H9 (cell line): ENCODE measurements at regions not wholly inside any gene's neighbourhood (a gene's known extent, or its start where the extent isn't known, plus 50 kb on each side); places are given as distances from the start of the nearest gene placed in this dataset.

Experiments
- DNase-seq: peaks from one replicate; pipeline ENCODE4 v3.0.0-alpha.2; 2017
- H2AFZ ChIP-seq: one replicate; pipeline ENCODE4 v1.6.1; 2013; ENCODE audit warnings: mild to moderate bottlenecking, low read length, control low read depth, moderate library complexity
- H2AK5ac ChIP-seq: 2 replicates; pipeline ENCODE4 v1.6.1; 2013; ENCODE audit warnings: low read length, control low read depth, mixed read lengths; ENCODE audit not compliant: insufficient read length
- H2BK120ac ChIP-seq: one replicate; pipeline ENCODE4 v1.6.1; 2013; ENCODE audit warnings: low read depth, mild to moderate bottlenecking, low read length, control low read depth, inconsistent platforms; ENCODE audit not compliant: poor library complexity, severe bottlenecking
- H2BK12ac ChIP-seq: 2 replicates; pipeline ENCODE4 v1.6.1; 2013; ENCODE audit warnings: low read length, control low read depth, mixed read lengths, low read depth; ENCODE audit not compliant: insufficient read length
- H2BK15ac ChIP-seq: 2 replicates; pipeline ENCODE4 v1.6.1; 2013; ENCODE audit warnings: low read depth, low read length, control low read depth
- H2BK20ac ChIP-seq: one replicate; pipeline ENCODE4 v1.6.1; 2013; ENCODE audit warnings: low read depth, mild to moderate bottlenecking, low read length, control low read depth, inconsistent platforms; ENCODE audit not compliant: poor library complexity, severe bottlenecking
- H2BK5ac ChIP-seq: 2 replicates; pipeline ENCODE4 v1.6.1; 2013; ENCODE audit warnings: low read length, control low read depth, mixed read lengths; ENCODE audit not compliant: insufficient read length
- H3K14ac ChIP-seq: 2 replicates; pipeline ENCODE4 v1.6.1; 2013; ENCODE audit warnings: low read length, control low read depth; ENCODE audit not compliant: insufficient read depth
- H3K18ac ChIP-seq: 2 replicates; pipeline ENCODE4 v1.6.1; 2013; ENCODE audit warnings: low read depth, mild to moderate bottlenecking, mixed read lengths, low read length, control low read depth; ENCODE audit not compliant: insufficient read length
- H3K23ac ChIP-seq: 2 replicates; pipeline ENCODE4 v1.6.1; 2013; ENCODE audit warnings: low read length, control low read depth, mixed read lengths, low read depth; ENCODE audit not compliant: insufficient read length
- H3K23me2 ChIP-seq: 2 replicates; pipeline ENCODE4 v1.6.1; 2013; ENCODE audit warnings: low read depth, mild to moderate bottlenecking, mixed read lengths, low read length, control low read depth; ENCODE audit not compliant: insufficient read length, poor library complexity, severe bottlenecking
- H3K27ac ChIP-seq: 2 replicates; pipeline ENCODE4 v1.5.1; 2013; ENCODE audit warnings: low read length, control low read depth, mixed read lengths, low read depth; ENCODE audit not compliant: insufficient read length
- H3K27me3 ChIP-seq: 2 replicates; pipeline ENCODE4 v1.6.1; 2013; ENCODE audit warnings: low read length, control low read depth, inconsistent platforms; ENCODE audit not compliant: insufficient read depth
- H3K4ac ChIP-seq: 2 replicates; pipeline ENCODE4 v1.6.1; 2013; ENCODE audit warnings: low read depth, mild to moderate bottlenecking, control low read depth, inconsistent platforms, low read length, moderate library complexity
- H3K4me1 ChIP-seq: 2 replicates; pipeline ENCODE4 v1.6.1; 2013; ENCODE audit warnings: low read length, control low read depth, inconsistent platforms; ENCODE audit not compliant: insufficient read depth
- H3K4me2 ChIP-seq: 2 replicates; pipeline ENCODE4 v1.6.1; 2013; ENCODE audit warnings: low read length, control low read depth, mixed read lengths; ENCODE audit not compliant: insufficient read length, insufficient read depth
- H3K56ac ChIP-seq: 2 replicates; pipeline ENCODE4 v1.6.1; 2013; ENCODE audit warnings: low read depth, mild to moderate bottlenecking, mixed read lengths, low read length, control low read depth; ENCODE audit not compliant: insufficient read length
- H3K79me1 ChIP-seq: 2 replicates; pipeline ENCODE4 v1.6.1; 2013; ENCODE audit warnings: low read depth, mild to moderate bottlenecking, moderate library complexity, low read length, control low read depth, inconsistent platforms; ENCODE audit not compliant: insufficient read depth, poor library complexity, severe bottlenecking
- H3K79me2 ChIP-seq: 2 replicates; pipeline ENCODE4 v1.6.1; 2013; ENCODE audit warnings: low read length, control low read depth, inconsistent platforms; ENCODE audit not compliant: insufficient read depth
- H3K9ac ChIP-seq: 2 replicates; pipeline ENCODE4 v1.6.1; 2013; ENCODE audit warnings: low read length, control low read depth, mixed read lengths; ENCODE audit not compliant: insufficient read length; ENCODE audit errors: extremely low read depth
- H3K9me3 ChIP-seq: one replicate; pipeline ENCODE4 v1.6.1; 2013; ENCODE audit warnings: low read depth, low read length, inconsistent platforms; ENCODE audit not compliant: control insufficient read depth
- H3T11ph ChIP-seq: one replicate; pipeline ENCODE4 v1.6.1; 2013; ENCODE audit warnings: mild to moderate bottlenecking, low read length, control low read depth, inconsistent platforms
- H4K20me1 ChIP-seq: one replicate; pipeline ENCODE4 v1.6.1; 2013; ENCODE audit not compliant: control insufficient read depth, insufficient read length, insufficient read depth
- H4K5ac ChIP-seq: 2 replicates; pipeline ENCODE4 v1.6.1; 2013; ENCODE audit warnings: low read depth, mild to moderate bottlenecking, mixed read lengths, low read length, control low read depth; ENCODE audit not compliant: insufficient read length
- H4K8ac ChIP-seq: replicated peaks from 2 replicates; pipeline ENCODE4 v1.6.1; 2013; ENCODE audit warnings: low read length, control low read depth, mixed read lengths, low read depth; ENCODE audit not compliant: insufficient read length
- H4K91ac ChIP-seq: 2 replicates; pipeline ENCODE4 v1.6.1; 2013; ENCODE audit warnings: low read depth, mild to moderate bottlenecking, moderate library complexity, mixed read lengths, low read length, control low read depth; ENCODE audit not compliant: insufficient read length
- H3K27ac Mint-ChIP-seq, 3 experiments: 2 replicates in 2 of 3; 3 replicates in 1 of 3; pipeline ENCODE4 v1.8.0; 2020 to 2021; ENCODE audit warnings: mixed read lengths in 3 of 3, mild to moderate bottlenecking in 1 of 3, moderate library complexity in 1 of 3
- H3K27me3 Mint-ChIP-seq: 2 replicates; pipeline ENCODE4 v1.8.0; 2021; ENCODE audit warnings: low read depth, mild to moderate bottlenecking, moderate library complexity, mixed read lengths
- H3K36me3 Mint-ChIP-seq, 3 experiments: 2 replicates in 2 of 3; 3 replicates in 1 of 3; pipeline ENCODE4 v1.8.0; 2020 to 2021; ENCODE audit warnings: low read depth in 3 of 3, mixed read lengths in 3 of 3; ENCODE audit not compliant: insufficient read depth in 1 of 3
- H3K4me1 Mint-ChIP-seq, 2 experiments: 2 replicates each; pipeline ENCODE4 v1.8.0; 2020; ENCODE audit warnings: mixed read lengths in 2 of 2
- H3K4me3 Mint-ChIP-seq, 2 experiments: 2 replicates in 1 of 2; 3 replicates in 1 of 2; pipeline ENCODE4 v1.8.0; 2020 to 2021; ENCODE audit warnings: mild to moderate bottlenecking in 2 of 2, mixed read lengths in 2 of 2, moderate library complexity in 1 of 2
- H3K9me3 Mint-ChIP-seq, 2 experiments: 2 replicates in 1 of 2; 3 replicates in 1 of 2; pipeline ENCODE4 v1.8.0; 2020; ENCODE audit warnings: mild to moderate bottlenecking in 2 of 2, mixed read lengths in 2 of 2, moderate library complexity in 1 of 2
- TF ChIP-seq, protein P1 (sequence below): fragments of 200-600 bp; sonication (generic); conservative IDR thresholded peaks from 3 replicates; pipeline ENCODE4 v1.8.0; 2021; ENCODE audit warnings: antibody characterized with exemption, mild to moderate bottlenecking

DNA sequence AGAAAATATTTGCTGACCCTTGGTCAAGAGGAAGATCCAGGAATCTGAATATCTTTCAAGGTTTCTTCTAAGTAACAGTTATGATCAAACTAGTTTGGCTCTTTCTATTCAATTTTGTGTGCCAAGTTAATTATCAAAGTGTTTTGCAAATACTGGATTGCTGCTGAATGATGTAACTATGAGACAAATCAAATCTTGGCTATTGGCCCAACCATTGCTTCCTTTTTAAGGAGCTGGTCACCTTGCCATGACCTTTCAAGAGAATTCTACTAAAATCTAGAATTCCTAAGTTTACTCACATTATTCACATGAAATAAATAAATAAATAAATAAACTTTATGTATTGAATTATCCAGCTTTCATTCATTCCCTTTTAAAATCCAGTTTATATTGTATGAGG is 371.8 kb downstream of the SLITRK6 start:
- H2BK20ac ChIP-seq = no peak overlapping the region
- H4K5ac ChIP-seq = no peak overlapping the region
- H2AFZ ChIP-seq = no peak overlapping the region
- DNase-seq = no peak
- no peak overlapping the region for H3K4ac ChIP-seq
- H2AK5ac ChIP-seq = no peak overlapping the region
- H2BK120ac ChIP-seq = no peak overlapping the region
- no peaks in the 10 kb centered on the region for H3K27me3 ChIP-seq
- no peak overlapping the region for H2BK15ac ChIP-seq
- no peak overlapping the region for H3K18ac ChIP-seq
- Mint-ChIP-seq H3K27ac (no peak overlapping the region), H3K27me3 (no peaks in the 10 kb centered on the region; the same call in 1 of the 2 replicates), H3K9me3 (no peaks in the 10 kb centered on the region), H3K4me1 (no peaks in the 10 kb centered on the region), H3K36me3 (no peaks in the 10 kb centered on the region), H3K4me3 (no peak overlapping the region)
- no peaks in the 10 kb centered on the region for H3K9me3 ChIP-seq
- no peak overlapping the region for H3K27ac ChIP-seq
- H3K79me1 ChIP-seq = no peaks in the 10 kb centered on the region
- no peaks in the 10 kb centered on the region for H3K79me2 ChIP-seq
- H3K4me1 ChIP-seq = no peaks in the 10 kb centered on the region
- H4K20me1 ChIP-seq = no peaks in the 10 kb centered on the region
- no peak overlapping the region for H3K56ac ChIP-seq
- H3T11ph ChIP-seq = no peak overlapping the region
- H4K91ac ChIP-seq = no peak overlapping the region
- H2BK12ac ChIP-seq = no peak overlapping the region
- H3K23me2 ChIP-seq = no peaks in the 10 kb centered on the region
- TF ChIP-seq, protein P1, sequence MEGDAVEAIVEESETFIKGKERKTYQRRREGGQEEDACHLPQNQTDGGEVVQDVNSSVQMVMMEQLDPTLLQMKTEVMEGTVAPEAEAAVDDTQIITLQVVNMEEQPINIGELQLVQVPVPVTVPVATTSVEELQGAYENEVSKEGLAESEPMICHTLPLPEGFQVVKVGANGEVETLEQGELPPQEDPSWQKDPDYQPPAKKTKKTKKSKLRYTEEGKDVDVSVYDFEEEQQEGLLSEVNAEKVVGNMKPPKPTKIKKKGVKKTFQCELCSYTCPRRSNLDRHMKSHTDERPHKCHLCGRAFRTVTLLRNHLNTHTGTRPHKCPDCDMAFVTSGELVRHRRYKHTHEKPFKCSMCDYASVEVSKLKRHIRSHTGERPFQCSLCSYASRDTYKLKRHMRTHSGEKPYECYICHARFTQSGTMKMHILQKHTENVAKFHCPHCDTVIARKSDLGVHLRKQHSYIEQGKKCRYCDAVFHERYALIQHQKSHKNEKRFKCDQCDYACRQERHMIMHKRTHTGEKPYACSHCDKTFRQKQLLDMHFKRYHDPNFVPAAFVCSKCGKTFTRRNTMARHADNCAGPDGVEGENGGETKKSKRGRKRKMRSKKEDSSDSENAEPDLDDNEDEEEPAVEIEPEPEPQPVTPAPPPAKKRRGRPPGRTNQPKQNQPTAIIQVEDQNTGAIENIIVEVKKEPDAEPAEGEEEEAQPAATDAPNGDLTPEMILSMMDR = no peak
- no peak overlapping the region for H3K14ac ChIP-seq
- no peak overlapping the region for H4K8ac ChIP-seq
- no peak overlapping the region for H2BK5ac ChIP-seq
- H3K9ac ChIP-seq = no peak overlapping the region
- H3K4me2 ChIP-seq = no peak overlapping the region
- no peak overlapping the region for H3K23ac ChIP-seq
